HepG2 (cell line): ENCODE measurements at regions not wholly inside any gene's neighbourhood (a gene's known extent, or its start where the extent isn't known, plus 50 kb on each side); places are given as distances from the start of the nearest gene placed in this dataset.

ENCODE experiments used
- ADNP ChIP-seq: sonication (generic); formaldehyde crosslinking; IDR thresholded peaks from 2 replicates; pipeline ENCODE4 v1.4.0; 2020; ENCODE audit warnings: missing genetic modification reagents
- AGO2 ChIP-seq: fragments of 200-400 bp; formaldehyde crosslinking; optimal IDR thresholded peaks from 2 replicates; pipeline ENCODE3; 2017; ENCODE audit warnings: mild to moderate bottlenecking, low read depth, low read length, moderate library complexity
- CTCF ChIP-seq: sonication (generic); formaldehyde crosslinking; IDR thresholded peaks from 2 replicates; pipeline ENCODE4 v1.5.0; 2020; ENCODE audit warnings: mild to moderate bottlenecking, missing genetic modification reagents, moderate library complexity
- E2F1 ChIP-seq: sonication (generic); formaldehyde crosslinking; IDR thresholded peaks from 2 replicates; pipeline ENCODE4 v1.5.0; 2020; ENCODE audit warnings: missing genetic modification reagents
- EZH2 ChIP-seq: conservative IDR thresholded peaks from 2 replicates; pipeline ENCODE4 v1.6.1; 2012; ENCODE audit warnings: mild to moderate bottlenecking, low read depth, low read length, moderate library complexity
- MEIS2 ChIP-seq: sonication (generic); formaldehyde crosslinking; IDR thresholded peaks from 2 replicates; pipeline ENCODE4 v1.9.0; 2021; ENCODE audit warnings: mild to moderate bottlenecking, missing genetic modification reagents
- NBN ChIP-seq: fragments of 450-650 bp; conservative IDR thresholded peaks from 2 replicates; pipeline ENCODE4 v1.6.1; 2017
- TCF7L2 ChIP-seq: IDR thresholded peaks from 2 replicates; pipeline ENCODE4 v1.6.1; 2011; ENCODE audit warnings: mild to moderate bottlenecking, low read depth, low read length, moderate library complexity
- ZBTB38 ChIP-seq: sonication (generic); formaldehyde crosslinking; IDR thresholded peaks from 2 replicates; pipeline ENCODE4 v1.5.1; 2020; ENCODE audit warnings: mild to moderate bottlenecking, missing genetic modification reagents
- ZNF207 ChIP-seq: fragments of 450-650 bp; IDR thresholded peaks from 2 replicates; pipeline ENCODE4 v1.6.1; 2016; ENCODE audit warnings: antibody characterized with exemption, borderline replicate concordance
- ZNF335 ChIP-seq: sonication (generic); formaldehyde crosslinking; IDR thresholded peaks from 2 replicates; pipeline ENCODE4 v1.4.0; 2020; ENCODE audit warnings: missing genetic modification reagents
- ZNF556 ChIP-seq: sonication (generic); formaldehyde crosslinking; IDR thresholded peaks from 2 replicates; pipeline ENCODE4 v1.4.0; 2020; ENCODE audit warnings: mild to moderate bottlenecking, missing genetic modification reagents, borderline replicate concordance
- ZNF773 ChIP-seq: sonication (generic); formaldehyde crosslinking; IDR thresholded peaks from 2 replicates; pipeline ENCODE4 v1.4.0; 2020; ENCODE audit warnings: missing genetic modification reagents, borderline replicate concordance

GRCh38 chrX:4735299-4735698, 1021.9 kb upstream of the PRKX start:
- TF ChIP-seq E2F1 (CRISPR knock-in tag), result no peak
- no peak for TF ChIP-seq AGO2
- no peak for TF ChIP-seq MEIS2
- TF ChIP-seq ZNF773 (CRISPR knock-in tag), result no peak
- TF ChIP-seq CTCF, result no peak
- no peak for TF ChIP-seq ADNP (CRISPR knock-in tag)
- TF ChIP-seq EZH2, result no peak
- no peak for TF ChIP-seq TCF7L2
- no peak for TF ChIP-seq ZNF207
- no peak for TF ChIP-seq ZBTB38
- TF ChIP-seq ZNF556 (CRISPR knock-in tag), result no peak
- TF ChIP-seq ZNF335 (CRISPR knock-in tag), result no peak
- TF ChIP-seq NBN, result no peak
